CD4-positive, alpha-beta T cell treated with Interleukin-10 for 1 hour (primary cell): ENCODE measurements at regions not wholly inside any gene's neighbourhood (a gene's known extent, or its start where the extent isn't known, plus 50 kb on each side); places are given as distances from the start of the nearest gene placed in this dataset.
A peak's percentile ranks its signal among the peaks of the same experiment; 100 is the strongest.
"Not testable (repeated sequence)": the region's sequence is repeated elsewhere in the genome, so short reads cannot be mapped to it uniquely, and the experiment has no call there.

ENCODE experiments used
- DNase-seq: peaks from one replicate; pipeline ENCODE4 v3.0.0-alpha.2; 2020

GRCh38 chr20:52361650-52362049 lies 170.1 kb upstream of the ZFP64 start:
- no peak for DNase-seq

- DNase-seq, result no peak
Observed at GRCh38 chr20:52349806-52350205, 158.2 kb upstream of the ZFP64 start.

GRCh38 chr20:52348434-52348833 lies 156.9 kb upstream of the ZFP64 start:
- no peak for DNase-seq

GRCh38 chr20:52346797-52347196 lies 155.2 kb upstream of the ZFP64 start:
- DNase-seq, result no peak

GRCh38 chr20:52342913-52343312 lies 151.3 kb upstream of the ZFP64 start:
- peak; percentile 23 for DNase-seq

GRCh38 chr20:52340036-52340634 lies 148.6 kb upstream of the ZFP64 start:
- no peak for DNase-seq

GRCh38 chr20:52332649-52333250 lies 141.2 kb upstream of the ZFP64 start:
- DNase-seq, result no peak

GRCh38 chr20:52332230-52332629 lies 140.7 kb upstream of the ZFP64 start:
- no peak for DNase-seq

- no peak for DNase-seq
Observed at GRCh38 chr20:52331655-52332054, 140.1 kb upstream of the ZFP64 start.

GRCh38 chr20:52321396-52321795 lies 129.8 kb upstream of the ZFP64 start:
- no peak for DNase-seq

GRCh38 chr20:52318651-52319050 lies 127.1 kb upstream of the ZFP64 start:
- no peak for DNase-seq

GRCh38 chr20:52313341-52313963 lies 121.9 kb upstream of the ZFP64 start:
- DNase-seq, result no peak

GRCh38 chr20:52312132-52312729 lies 120.7 kb upstream of the ZFP64 start:
- peak; percentile 75 for DNase-seq

GRCh38 chr20:52311209-52311794 lies 119.7 kb upstream of the ZFP64 start:
- DNase-seq, result no peak

- no peak for DNase-seq
Observed at GRCh38 chr20:52309181-52309580, 117.6 kb upstream of the ZFP64 start.

GRCh38 chr20:52306477-52306876 lies 114.9 kb upstream of the ZFP64 start:
- no peak for DNase-seq

GRCh38 chr20:52305858-52306257 lies 114.3 kb upstream of the ZFP64 start:
- DNase-seq, result peak; percentile 33

GRCh38 chr20:52305024-52305645 lies 113.6 kb upstream of the ZFP64 start:
- DNase-seq, result no peak

GRCh38 chr20:52303281-52303950 lies 111.8 kb upstream of the ZFP64 start:
- DNase-seq, result no peak

- DNase-seq, result no peak
Observed at GRCh38 chr20:52302736-52303135, 111.2 kb upstream of the ZFP64 start.

GRCh38 chr20:52302051-52302450 lies 110.5 kb upstream of the ZFP64 start:
- DNase-seq, result not testable (repeated sequence)

- no peak for DNase-seq
Observed at GRCh38 chr20:52295556-52295955, 104.0 kb upstream of the ZFP64 start.
